ENCODE measurements at regions not wholly inside any gene's neighbourhood (a gene's known extent, or its start where the extent isn't known, plus 50 kb on each side); places are given as distances from the start of the nearest gene placed in this dataset.
"Not testable (repeated sequence)": the region's sequence is repeated elsewhere in the genome, so short reads cannot be mapped to it uniquely, and the experiment has no call there.

DNA sequence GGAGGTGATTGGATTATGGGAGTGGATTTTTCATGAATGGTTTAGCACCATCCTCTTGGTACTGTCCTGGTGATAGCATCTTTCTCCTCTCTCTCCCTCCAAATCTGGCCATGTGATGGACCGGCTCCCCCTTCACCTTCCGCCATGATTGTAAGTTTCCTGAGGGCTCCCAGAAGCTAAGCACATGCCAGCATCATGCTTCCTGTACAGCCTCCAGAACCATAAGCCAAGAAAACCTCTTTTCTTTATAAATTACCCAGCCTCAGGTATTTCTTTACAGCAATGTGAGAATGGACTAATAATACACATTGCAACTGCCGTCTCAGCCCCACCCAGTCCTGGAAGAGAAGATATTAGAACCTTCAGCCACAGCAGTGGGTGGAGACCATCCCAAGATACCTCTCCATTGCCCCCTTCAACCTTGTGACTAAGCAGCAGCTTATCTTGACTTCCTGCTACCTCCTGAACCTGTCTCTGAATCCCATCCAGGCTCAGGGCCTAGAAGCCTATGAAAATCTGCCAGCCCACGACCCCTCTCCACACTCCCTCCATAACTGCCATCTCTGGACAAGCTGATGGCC lies 81.8 kb upstream of the AGAP1 start:
- ATAC-seq: no peak

DNA sequence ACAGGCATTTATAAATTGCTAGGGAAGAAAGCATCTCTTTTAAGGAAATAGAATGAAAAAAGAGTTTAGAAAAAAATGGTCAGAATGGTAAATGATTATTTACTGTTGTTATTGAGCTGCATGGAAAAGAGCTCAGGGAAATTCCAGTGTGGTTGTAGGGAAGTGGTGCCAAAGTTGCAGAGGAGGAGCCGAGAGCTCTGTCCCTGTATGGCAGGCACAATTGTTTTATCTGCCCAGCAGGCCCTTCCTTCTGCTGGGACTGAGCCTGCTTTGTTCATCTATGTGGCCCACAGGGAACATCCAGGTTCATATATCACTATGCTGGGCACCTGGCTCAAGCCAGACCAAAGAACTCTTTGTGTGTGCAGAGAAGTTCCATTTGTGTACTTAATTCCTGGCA lies 80.8 kb upstream of the AGAP1 start:
- ATAC-seq: no peak

DNA sequence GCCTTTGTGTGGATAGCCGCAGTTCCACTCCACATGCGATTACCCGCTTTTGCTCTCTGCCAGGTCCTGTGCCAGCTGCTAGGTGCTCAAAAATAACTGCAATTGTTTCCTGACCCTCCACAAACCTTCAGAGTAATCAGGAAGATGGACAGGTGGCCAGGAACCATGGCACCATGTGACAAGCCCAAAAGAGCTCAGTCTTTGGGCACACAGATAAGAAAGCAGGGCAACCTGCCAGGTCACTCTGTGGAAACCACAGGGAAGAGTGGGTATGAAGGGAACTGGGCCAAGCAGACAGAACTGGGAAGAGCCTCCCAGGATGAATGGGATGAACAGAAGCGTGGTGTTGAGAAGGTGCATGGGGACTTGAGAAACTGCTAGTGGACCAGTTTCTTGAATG lies 79.4 kb upstream of the AGAP1 start:
- no peak for ATAC-seq

DNA sequence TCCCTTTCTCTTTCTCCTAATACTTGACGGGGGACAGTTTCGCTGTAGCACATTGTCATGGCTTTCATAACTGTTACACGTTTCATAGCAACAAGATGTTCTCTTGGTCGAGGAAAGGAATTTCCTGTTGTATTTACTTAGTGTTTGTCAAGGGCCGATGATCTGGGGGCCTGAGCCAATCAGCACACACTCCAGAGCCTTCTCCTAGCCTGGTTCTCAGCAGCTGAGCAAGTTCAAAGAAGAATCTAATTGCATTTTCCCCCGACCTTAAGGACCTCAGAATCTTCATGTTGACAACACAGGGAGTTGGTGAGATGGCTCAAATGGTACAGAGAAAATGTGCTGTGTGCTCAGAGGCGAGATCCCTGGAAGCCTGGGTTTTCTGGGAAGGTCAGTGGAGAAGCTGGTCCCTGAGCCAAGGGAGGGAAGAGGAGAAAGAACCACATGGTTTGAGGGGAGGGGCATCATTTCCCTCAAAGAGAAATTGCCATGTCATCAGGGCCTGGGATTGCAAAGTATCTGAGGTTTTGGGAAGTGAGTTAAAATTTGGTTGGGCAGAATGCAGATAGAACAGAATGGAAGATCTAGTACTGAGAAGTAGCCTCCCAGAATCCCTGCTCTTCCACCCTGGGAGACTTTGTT lies 76.9 kb upstream of the AGAP1 start:
- no peak for ATAC-seq

DNA sequence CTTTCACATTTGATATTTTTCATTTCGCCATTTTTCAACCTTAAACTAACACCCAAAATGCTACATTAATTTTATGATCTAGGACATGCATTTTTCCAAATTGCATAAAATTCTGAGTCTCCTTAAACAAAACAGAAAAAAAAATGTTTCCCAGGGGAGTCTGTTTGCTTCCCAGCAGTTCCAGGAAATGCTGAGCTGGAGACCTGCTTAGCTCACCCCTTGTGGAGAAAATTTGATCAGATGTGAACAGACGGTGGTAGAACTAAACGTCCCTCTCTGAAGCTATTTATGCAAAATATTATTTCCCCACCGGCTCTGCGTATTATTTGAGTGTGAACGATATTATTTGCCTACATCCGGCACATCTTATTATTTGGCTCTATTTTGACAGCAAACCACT lies 74.9 kb upstream of the AGAP1 start:
- no peak for ATAC-seq

DNA sequence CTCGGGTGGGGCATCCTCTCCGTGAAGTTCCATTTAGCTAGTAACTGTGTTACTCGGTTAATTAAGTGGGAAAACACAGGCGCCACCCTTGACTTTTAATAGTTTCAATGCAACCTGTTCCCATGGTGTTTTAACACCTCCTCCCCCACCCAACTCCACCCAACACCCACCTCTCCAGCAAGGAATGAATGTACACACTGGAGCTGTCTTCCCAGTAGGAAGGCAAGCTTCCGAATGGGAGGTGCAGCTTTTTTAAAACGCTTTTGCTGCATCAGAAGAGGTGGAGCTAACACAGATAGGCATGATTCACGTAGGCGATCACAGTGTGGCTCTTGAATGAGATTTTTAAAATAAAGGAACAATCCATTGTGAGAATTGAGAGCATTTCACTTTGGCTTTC lies 73.8 kb upstream of the AGAP1 start:
- ATAC-seq: no peak

DNA sequence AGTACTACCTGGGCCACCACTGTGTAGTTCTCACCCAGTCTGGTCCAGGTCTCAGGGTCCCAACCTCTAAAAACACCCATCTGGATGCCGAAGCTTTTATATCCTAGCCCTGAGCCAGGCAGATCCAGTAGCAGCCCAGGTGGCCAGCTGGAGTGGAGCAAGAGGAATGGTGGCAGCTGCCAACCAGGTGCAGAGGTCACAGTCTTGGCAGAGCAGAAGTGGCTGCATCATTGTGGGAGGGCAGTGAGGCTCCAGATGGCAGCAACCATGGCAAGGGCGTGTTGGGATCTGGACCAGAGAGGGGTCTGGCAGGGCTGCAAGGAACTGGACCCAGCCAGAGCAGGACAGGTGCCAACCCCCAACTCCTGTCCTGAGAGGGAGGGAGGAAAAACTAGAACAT lies 72.2 kb upstream of the AGAP1 start:
- ATAC-seq: no peak

DNA sequence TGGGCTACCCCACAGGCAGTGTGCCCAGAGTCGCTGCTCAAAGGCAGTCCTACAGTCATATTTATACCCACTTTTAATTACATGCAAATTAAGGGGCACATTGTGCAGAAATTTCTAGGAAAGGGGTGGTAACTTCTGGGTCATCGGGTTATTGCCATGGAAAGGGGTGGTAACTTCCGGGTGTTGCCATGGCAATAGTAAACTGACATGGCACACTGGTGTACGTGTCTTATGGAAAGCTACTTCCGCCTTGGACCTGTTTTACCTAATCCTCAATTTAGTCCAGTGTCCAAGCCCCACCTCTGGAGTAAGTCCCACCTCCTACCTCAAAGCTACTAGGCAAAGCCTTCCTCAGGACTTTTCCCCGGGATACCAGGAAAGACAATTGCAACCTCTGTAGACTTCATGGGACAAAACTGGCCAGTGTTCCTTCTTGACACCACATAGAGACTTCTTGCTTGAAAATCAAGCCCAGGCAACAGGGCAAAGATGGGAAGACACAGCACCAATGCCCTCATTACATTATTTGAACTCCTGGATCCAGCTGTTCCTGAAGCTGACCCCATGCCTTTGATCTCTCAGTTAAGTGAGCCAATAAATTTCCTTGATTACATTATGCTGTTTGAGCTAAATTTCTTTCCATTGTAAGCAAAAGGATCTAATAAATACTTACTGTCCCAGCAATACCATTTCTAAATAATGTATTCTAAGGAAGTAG lies 63.3 kb upstream of the AGAP1 start:
- no peak for ATAC-seq

DNA sequence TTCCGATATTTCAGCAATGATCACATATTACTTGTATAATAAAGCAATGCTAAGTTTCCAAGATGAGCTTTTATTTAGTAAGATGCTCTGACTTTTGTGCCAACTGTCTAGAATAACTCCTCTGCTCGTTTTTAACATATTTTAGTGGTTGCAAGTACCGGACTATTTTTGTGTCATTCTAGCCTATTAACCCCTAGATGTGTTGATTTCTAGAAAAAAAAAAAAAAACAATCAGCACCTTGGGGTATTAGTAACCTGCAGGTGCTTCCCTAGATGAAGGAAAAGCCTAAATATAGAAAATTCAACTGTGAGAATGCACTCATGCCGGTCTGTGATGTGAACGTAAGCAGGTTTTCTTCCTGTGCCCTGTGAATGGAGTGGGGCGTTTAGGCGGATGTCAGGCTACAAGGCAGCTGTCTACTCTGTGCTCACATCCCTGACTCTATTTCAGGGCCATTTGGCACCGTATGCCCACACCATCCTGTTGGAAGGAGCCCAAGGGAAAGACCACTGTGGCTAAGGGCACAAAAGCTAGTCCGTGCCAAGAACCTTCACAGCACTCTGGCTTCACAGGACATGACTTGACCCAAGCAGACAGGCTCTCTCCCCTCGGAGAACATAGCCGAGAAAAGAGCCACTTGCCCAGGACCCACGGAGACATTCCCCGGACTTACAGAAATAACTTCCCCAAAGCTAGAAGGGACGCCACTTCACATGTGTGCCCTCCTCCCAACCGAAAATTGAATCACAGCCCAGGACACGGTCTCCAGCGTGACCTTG lies 60.9 kb upstream of the AGAP1 start:
- peak; percentile 18 for ATAC-seq

DNA sequence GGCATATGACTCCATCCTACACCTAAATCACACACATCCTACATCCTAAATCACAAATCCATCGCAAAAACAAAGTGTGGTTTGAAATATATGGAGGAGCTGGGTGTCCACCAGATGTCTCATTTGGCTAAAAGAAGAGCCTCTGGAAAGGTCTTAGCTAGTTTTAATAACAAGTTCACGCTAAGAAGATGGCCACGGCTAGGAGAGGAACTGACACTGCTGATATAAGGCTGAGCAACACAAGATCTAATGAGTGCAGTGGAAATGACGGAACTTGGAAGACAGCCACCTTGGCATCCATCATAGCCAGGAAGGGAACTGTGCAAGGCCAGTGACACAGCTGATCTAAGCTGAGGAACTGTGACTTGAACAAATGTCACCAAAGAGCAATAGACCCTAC lies 60.0 kb upstream of the AGAP1 start:
- peak; percentile 37 for ATAC-seq

DNA sequence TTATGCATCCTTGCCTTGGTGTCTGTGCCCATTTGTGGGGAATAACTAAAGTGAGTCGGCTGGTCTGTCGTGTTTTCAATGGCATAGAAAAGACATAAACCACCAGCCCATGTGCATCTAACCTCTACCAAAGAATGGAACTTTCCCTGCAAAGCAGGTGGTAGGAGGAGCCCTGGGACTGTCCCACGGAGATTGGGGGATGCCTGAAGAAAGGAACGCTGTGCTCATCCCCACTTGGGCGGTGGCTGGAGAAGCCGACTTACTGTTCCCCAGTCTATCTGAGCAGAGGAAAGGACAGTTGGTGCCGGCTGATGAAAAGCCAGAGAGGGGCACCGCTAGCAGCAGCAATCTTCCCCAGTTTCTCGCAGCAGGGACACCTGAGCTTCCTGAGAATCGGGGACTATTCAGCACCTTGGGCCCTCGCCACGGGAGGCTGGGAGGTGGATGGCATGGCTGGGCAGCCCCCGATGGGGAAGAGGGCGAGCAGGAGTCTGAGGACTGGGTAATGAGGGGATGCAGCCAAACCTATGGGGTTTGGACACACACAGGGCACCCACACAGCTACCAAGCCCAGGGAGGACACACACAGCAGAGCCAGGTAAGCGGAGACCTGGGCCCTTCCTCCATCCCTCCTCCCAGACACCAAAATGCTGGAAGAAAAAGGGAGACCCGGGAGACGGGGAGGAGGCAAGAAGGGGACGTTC lies 53.7 kb upstream of the AGAP1 start:
- ATAC-seq: no peak

DNA sequence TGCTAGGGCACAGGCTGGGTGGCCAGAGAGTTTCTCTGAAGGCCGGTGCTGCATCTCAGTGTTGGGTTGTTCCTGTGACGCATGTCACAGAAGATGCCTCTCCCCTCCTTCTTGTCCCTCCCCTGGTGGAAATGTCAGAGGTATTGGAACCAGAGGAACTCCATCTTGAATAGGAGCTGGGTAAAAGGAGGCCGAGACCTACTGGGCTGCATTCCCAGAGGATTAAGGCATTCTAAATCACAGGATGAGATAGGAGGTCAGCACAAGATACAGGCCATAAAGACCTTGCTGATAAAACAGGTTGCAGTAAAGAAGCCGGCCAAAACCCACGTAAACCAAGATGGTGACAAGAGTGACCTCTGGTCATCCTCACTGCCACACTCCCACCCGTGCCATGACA lies 50.3 kb upstream of the AGAP1 start:
- ATAC-seq: not testable (repeated sequence)

All from esophagus mucosa (tissue), 1 donor.